ENCODE measurements at regions not wholly inside any gene's neighbourhood (a gene's known extent, or its start where the extent isn't known, plus 50 kb on each side); places are given as distances from the start of the nearest gene placed in this dataset.

DNA sequence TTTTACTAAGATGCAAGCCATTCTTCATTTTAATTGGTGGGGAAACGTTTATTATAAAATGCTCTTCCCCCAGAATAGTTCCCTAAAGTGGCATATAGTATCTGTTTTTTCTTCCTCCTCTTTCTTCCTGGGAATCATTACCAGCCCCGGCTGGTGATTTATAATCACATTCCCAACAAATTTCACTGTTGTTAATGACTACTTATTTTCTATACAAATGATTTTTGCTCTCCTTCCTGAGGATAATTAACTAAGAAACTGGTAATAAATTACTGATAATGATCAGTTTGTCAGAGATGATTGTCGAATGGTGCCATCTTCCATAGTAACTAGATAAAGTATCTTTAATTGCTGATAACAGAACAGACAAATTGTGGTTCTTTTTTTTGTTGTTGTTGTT lies 785.5 kb upstream of the RBFOX1 start:
- DNase-seq (ENCODE audit: extremely low read depth, low read depth), result no peak

DNA sequence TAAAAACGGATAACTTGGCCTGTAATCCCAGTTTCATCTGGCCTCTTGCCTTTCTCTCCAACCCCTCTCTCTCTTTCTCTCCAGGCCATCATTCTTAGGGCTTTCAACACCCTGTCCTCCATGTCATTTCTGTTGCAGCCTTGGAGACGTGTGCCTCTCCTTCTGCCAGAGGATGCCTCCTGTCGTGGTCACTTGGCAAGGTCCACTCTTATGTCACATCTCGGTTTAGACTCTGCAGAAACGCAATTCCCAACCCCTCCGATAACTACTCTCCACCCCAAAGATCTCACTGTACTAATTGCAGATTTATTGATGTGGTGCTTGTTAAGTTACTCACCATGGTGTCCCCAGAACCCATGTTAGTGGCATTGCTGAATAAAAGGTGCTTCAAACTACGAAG lies 787.3 kb upstream of the RBFOX1 start:
- no peak for DNase-seq (ENCODE audit: extremely low read depth, low read depth)

DNA sequence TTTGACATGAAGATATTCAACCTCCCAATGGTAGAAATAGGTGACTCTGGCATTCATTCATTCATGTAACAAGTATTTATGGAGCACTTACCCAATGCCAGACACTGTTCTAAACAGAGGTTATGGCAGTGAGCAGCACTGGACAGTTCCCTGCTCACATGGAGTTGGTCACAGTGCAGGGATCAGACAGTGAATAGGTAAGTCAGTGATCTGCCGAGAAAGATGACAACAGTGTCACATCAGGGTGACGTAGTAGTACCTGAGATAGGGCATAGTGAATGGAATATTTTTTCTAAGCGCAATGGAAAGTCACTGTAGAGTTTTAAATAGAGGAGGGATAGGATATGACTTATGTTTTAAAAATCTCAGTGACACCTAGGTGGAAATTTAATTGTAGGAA lies 791.4 kb upstream of the RBFOX1 start:
- DNase-seq (ENCODE audit: extremely low read depth, low read depth), result no peak

DNA sequence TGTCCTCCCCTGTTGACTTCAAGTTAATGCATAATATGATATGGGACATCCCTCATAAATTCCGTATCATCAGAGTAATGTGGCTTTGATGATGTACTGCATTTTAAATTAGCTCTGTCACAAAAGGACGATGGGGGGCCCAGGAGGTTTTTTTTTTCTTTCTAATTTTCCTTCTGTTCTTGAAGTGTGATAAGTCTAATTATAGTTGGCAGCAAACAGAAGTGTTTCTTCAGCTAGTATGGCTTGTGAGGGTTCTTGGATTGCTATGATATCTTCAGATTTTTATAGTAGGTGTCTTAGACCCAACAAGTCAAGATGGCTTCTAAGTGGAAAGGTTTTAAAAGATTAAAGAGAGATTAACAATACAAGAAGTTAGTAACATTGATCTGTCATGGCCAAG lies 796.2 kb upstream of the RBFOX1 start:
- no peak for DNase-seq (ENCODE audit: extremely low read depth, low read depth)

DNA sequence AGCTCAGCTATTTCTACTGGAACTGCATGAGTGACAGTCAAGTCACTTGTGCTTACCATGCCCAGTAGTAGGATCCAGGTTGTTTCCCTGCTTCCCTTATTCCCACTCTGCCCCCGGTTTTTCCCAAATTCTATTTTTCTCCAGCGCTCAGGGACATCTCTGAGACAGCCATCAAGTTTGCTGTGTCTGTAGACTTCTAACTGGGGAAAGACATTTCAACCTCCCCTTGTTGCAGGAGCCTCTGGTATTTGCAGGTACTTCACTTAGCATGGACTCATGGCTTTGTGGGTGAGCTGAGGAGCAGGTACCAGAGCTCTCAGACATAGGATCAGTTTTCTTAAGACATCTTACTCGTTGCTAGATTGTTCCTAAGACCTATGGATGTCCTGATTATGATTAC lies 801.6 kb upstream of the RBFOX1 start:
- no peak for DNase-seq (ENCODE audit: extremely low read depth, low read depth)

DNA sequence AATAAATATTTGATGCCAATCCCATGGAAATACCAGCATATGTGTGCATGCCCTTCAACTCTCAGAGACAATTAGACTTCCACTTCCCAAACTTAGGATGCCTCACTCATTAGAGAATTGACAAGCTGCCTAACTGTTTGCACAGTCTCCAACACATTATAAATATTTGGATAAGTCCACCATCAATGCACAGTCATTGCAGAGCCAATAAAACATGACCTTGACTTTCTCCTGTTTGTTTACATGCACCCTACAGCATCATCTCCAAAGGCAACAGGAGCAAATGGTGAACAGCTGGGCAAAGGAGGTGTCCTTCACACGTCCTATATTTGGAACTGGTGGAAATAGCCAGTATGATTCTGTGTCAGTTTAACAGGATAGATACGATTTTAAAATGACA lies 804.4 kb upstream of the RBFOX1 start:
- DNase-seq (ENCODE audit: extremely low read depth, low read depth), result no peak

DNA sequence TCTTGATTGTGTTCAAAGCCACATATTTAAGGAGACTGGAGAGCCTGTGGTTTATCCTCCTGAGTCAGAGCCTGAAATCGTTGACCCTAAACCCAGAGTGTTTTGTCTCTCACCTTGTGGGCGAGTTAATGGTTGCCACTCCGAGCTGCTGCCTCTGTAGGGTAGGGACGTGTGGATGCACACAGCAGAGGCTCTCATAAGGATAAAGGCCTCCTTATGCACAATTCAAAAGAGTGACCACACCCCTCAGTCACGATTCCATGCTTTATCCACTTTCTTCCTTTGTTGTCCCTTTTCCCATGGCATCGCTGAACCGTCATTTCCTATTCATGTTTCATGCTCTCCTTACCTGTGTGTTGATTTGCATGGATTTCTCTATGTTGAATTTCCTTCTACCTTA lies 805.0 kb upstream of the RBFOX1 start:
- DNase-seq (ENCODE audit: extremely low read depth, low read depth), result no peak

DNA sequence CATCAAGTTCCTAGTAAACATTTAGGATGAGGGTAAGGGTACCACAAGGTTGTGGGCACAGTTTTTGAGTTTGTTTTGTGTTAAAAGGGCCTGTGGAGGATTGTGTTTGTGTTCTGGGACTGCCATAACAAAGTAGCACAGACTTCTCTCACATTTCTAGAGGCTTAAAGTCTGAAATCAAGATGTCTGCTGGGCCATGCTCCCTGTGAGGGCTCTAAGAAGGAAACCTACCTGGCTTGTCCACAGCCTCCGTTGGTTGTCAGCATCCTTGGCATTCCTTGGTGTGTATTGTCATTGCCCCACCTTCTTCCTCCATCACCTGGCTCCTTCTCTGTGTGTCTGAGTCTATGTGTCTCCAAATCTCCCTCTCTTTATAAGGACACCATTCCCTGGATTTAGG lies 808.1 kb upstream of the RBFOX1 start:
- no peak for DNase-seq (ENCODE audit: extremely low read depth, low read depth)

DNA sequence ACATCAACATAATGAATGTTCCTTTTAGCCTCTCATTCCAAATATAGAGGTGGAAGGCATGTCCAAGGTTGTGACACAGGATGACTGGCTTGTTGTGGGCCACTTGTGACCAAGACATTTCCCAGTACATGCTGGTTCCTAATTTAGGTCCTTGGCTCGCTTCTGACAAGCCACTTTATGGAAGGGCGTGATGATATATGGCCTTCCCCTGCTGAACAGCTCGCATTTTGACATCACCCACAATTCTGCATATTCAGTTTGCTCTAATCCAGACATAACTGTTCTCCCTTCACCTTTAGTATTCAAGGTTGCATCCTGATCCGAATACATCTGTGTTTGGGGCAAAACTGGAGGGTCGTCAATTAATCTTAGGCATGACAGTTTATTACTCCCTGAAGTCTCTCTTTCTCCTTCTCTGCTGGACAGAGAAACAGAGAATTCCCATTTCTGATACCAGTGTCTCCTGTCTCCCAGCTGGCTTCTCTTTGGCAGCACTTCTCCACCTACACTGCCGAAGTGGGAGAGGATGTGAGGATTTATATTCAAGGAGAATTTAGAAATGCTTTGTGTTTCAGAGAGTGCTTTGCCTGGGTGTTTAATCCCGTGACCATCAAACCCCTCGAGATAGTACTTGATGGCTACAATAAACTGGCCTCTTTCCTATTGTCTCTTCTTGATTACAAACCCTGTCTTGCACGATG lies 815.5 kb upstream of the RBFOX1 start:
- no peak for DNase-seq (ENCODE audit: extremely low read depth, low read depth)

DNA sequence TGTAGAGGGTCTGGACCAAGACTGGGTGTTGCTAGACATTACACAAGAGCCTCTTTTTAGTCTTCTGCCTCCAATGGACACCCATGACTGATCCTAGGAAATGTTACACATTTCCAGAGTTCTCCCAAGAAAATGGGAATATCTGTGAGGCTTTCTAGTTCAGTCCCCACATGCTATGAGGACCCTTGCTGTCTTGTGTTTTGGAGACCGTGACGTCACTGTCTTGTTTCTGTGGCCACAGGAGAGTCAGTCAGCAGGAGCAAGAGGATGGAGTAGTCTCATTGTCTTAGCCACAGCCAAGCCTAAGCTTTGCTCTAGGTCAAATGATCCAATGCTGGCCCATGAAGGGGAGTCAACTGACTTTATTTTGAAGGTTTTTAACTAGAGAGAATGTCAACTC lies 820.1 kb upstream of the RBFOX1 start:
- DNase-seq (ENCODE audit: extremely low read depth, low read depth), result no peak

DNA sequence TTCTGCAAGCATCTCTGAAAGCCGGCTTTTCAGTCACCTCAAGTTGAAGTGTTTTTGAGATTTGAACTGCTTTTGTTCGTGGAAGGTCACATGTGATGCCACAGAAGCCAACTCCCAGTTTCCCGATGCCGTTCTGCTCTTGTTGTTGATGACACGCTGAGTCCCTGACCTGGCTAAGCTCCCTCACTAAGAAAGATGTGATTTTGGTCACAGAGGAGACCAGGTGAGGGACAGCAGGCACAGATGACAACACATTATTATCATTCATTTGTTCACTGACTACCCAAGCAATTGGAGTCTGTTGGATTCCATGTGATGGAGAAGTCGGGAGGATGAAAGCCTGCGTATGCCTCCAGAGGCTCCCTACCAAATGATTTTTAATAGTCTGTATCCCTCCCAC lies 822.4 kb upstream of the RBFOX1 start:
- no peak for DNase-seq (ENCODE audit: extremely low read depth, low read depth)

DNA sequence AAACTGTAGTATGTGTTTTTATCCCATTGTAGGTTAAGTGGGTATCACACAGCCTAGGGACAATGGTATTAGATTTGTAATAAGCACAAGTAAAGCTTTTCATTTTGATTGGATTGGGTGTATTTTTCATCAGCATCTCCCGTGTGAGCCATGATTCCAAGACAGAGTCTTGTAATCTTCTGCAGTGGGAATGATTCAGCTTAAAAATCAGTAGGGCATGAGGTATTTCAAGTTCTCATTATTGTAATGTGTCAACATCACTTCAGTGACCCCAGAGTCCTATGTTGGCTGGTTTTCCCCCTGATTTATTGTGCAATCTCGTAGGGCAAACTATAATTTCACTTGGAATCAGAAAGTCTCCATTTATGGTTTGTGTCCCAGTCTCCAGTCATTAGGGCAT lies 833.2 kb upstream of the RBFOX1 start:
- no peak for DNase-seq (ENCODE audit: extremely low read depth, low read depth)

DNA sequence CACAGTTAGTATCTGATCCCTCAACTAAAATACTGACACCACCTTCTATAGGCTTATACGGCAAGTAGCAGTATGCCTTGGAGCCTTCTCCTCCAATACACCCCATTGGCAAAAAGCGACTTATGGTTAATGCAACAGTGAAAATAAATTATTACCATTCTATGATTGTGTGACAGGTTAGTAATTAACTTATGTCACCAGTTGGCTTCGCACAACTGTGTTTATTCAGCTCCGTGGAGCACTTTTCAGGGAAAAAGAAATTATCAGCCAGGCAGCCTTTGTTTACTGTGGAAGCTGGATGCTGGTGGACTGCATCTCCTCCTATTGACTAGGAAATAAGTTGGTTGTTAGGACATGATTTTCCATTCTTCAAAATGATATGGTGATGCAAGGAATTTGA lies 833.8 kb upstream of the RBFOX1 start:
- DNase-seq (ENCODE audit: extremely low read depth, low read depth), result no peak

DNA sequence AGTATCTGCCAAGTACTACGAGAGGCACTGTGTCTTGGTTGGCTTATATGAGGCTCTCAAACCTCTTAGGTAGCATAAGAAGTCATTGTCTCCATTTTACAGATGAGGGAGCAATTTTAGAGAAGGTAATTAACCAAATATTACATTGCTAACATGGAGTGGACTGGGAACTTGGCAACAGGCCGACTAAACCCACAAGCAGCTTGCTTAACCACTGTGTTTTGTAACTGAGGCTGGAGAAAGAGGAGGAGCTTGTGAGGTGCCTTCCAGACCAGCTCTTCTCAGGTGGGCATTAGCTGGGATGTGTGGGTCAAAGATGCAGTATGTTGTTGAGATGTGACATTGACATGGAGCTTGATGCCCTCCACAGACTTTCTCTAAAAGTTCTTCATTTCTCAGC lies 835.6 kb upstream of the RBFOX1 start:
- no peak for DNase-seq (ENCODE audit: extremely low read depth, low read depth)

DNA sequence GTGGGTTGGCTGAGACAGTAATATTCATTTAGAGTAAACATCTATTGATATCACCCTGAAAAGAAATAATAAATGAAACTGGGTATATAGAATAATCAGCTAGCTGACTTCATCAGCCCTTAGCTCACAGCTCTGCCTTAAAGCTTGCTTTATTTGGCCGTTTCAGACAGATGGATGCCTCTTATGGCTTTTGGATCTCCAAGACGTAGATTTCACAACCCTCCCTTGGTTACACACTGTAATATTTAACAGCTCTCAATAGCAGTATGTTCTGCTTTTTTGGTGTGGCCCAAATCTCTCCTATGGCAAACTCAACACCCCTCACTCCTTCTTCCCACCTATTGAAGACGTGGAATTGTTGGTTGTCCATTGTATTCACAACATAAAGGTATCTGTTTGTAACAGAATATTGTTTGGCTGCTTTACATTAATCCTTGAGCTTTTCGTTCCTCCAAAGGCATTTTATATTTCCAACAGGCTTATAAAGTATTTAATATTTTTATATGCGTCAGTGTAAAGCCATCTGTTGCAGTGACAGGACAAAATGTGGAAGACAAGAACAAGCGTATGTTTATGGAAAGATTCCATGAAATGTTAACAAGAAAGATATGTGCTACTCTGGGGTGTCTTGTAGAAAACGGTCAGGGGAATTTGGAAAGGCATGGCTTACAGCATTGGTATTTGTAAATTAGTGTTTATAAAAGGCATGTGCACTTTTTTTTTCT lies 837.0 kb upstream of the RBFOX1 start:
- no peak for DNase-seq (ENCODE audit: extremely low read depth, low read depth)

DNA sequence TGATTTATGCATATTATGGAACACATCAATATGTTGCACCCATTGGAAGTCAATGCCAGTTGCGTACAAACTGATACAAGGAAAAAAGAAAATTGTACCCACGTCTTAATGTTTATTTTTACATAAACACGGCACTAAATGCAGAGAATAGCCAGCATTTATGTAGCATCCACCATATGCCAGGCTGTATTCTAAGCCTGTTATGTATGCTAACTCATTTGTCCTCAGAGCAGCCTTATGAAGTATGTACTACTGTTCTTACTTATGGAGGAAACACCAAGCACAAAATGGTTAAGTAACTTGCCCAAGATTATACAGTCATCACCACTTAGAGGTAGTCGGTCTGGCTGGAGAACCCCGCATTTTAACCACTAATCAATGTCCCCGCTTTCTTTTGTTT lies 837.9 kb upstream of the RBFOX1 start:
- DNase-seq (ENCODE audit: extremely low read depth, low read depth), result no peak

DNA sequence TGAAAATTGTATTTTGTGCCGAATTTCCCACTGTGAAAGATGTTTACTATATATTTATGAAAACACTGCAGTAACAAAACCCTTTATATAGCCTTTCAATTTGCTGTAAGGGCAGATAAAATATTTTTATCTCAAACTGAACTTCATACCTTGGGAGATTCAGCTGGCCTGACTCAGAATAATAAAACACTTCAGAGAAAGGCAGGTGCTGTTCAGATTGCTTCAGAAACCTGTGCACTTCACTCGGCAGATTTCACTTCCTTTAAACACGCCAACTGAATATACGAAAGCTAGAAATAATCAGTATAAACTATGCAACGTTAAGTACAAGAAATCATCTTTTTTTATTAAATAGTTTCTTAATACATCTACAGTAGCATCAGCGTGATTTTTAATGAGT lies 839.1 kb upstream of the RBFOX1 start:
- no peak for DNase-seq (ENCODE audit: extremely low read depth, low read depth)

DNA sequence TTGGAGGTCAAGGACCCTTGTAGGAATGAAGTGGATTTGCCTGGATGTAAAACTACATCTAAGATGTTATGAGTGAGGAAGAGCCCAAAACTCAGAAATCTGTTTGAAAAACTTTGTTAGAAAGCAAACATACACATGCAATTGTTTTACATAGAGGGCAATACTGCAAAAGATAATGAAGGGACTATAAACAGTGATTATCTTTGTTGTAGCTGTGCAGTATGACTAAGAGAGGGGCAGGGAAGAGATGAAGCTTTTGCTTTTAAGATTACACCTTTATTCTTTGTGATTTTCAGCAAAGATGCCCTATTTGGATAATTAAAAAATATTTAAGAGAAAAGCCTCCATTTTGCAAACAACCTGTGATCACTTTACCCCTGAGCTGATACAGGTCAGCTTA lies 839.9 kb upstream of the RBFOX1 start:
- no peak for DNase-seq (ENCODE audit: extremely low read depth, low read depth)

DNA sequence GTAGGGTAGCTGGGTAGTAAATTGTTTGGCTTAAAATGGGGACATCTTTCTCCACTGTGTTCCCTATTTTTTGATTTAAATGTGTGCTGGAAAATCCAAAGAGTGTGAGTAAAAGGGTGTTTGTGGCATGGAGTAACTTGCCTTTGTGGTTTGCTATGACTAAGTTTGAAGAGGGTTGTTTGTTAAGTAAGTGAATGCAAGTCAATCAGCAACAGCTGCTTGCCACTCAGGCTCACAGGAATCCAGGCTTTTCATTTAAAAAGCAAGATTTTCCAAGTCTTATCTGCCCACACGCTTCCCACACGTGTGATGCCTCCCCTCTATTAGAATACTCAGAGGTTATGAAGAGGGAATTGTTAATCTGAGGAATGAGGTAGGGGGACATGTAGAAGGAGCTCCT lies 847.7 kb upstream of the RBFOX1 start:
- no peak for DNase-seq (ENCODE audit: extremely low read depth, low read depth)

DNA sequence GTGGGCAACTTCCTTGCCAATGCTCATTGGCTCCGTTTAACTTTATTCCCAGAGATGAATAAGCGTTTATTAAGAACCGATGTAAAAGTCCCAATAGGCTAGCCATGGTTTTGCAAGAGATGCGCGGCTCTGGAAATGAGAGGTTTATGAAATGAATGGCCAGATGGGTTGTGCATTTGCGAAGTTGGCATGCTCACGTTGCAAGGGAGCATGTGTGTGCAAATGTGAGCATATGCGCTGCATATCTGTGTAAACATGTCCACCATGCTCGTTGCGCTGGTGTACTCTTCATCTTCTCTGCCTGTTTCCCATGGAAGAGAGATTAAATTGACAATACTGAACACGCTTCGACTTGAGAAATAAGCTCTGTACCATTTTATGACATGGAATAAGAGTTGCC lies 848.6 kb upstream of the RBFOX1 start:
- DNase-seq (ENCODE audit: extremely low read depth, low read depth), result no peak

DNA sequence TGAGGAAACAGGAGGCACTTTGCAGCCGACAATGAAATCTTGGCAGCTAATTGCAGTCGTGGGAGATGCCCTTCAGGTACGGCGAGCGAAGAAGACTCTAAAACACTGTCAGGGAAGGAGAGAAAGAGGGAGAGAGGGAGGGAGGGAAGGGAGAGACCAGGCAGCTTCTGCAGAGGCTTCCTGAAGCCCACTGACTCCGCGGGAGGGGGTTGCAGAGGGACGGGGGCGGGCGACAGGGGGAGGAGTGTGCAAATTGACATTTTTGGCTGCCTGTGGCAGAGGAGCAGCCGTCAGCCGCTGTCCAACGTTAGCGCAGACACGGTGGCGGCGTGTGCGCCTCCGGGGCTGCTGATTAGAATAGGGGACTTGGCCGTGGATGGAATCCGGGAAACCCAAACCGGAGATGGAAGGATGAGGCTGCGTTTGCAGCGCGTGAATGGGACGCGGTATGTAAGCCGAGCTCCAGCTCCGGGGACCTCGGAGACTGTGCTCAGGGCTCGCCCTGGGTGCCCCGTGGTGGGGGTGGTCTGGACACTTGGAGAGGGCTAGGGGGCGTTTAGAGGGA lies 849.1 kb upstream of the RBFOX1 start:
- no peak for DNase-seq (ENCODE audit: extremely low read depth, low read depth)

DNA sequence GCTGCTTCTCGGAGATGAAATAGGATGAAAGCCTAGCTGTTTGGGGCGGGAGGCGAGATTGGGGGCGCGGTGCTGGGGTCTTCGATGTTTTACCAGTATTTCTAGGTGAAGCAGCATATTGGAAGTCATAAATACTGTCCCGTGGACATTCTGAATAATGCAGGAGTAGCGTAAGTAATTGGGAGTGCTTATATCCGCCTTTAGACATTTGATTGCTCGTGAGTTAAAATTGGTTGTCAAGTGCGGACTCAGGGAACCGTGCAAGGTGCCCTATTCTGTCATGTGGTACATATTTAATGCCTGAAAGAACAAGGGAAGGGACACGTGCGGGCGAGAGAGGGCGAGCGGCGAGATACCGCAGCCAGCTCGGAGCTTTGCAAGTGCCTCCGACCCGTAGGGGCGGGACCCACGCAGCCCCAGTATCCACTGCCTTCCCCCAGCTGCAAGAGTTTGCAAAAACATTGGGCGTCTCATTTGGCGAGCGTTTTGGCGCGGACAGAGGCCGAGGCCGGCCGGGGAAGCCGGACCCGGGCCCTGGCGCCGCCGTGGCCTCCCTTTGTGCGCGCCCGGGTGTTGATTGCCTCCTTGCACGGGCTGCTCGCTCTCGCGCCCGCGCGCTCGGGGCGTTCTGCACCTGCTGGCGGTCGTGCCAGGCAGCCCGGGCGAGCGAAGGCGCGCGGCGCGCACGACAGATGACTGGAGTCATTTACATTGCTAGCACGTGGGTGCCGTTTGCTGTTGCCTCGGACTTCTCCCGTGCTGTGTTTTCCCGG lies 849.8 kb upstream of the RBFOX1 start:
- no peak for DNase-seq (ENCODE audit: extremely low read depth, low read depth)
